Suprapubic skin (tissue), 4 donors: ENCODE measurements at regions not wholly inside any gene's neighbourhood (a gene's known extent, or its start where the extent isn't known, plus 50 kb on each side); places are given as distances from the start of the nearest gene placed in this dataset.

ENCODE experiments used
- EP300 ChIP-seq: sonication (generic); formaldehyde crosslinking; IDR thresholded peaks from one replicate; pipeline ENCODE4 v1.6.1; 2017; ENCODE audit warnings: antibody characterized with exemption
- POLR2A ChIP-seq, 2 donors: fragments of 450-650 bp; IDR thresholded peaks; one replicate each; pipeline ENCODE4 v1.6.1; 2017; ENCODE audit warnings: antibody characterized with exemption in 2 of 2, mild to moderate bottlenecking in 2 of 2, moderate library complexity in 2 of 2
- POLR2AphosphoS5 ChIP-seq, 3 donors: sonication (generic); formaldehyde crosslinking; IDR thresholded peaks; one replicate each; pipeline ENCODE4 v1.6.1; 2017; ENCODE audit warnings: antibody characterized with exemption in 3 of 3
- TF ChIP-seq, protein P1 (sequence below), 2 donors: fragments of 200-600 bp in 1 of 2; fragments of 450-650 bp in 1 of 2; sonication (generic) in 1 of 2; IDR thresholded peaks; one replicate each; pipeline ENCODE4 v1.5.1; 2016 to 2019; ENCODE audit warnings: antibody characterized with exemption in 2 of 2, mild to moderate bottlenecking in 1 of 2, moderate library complexity in 1 of 2

DNA sequence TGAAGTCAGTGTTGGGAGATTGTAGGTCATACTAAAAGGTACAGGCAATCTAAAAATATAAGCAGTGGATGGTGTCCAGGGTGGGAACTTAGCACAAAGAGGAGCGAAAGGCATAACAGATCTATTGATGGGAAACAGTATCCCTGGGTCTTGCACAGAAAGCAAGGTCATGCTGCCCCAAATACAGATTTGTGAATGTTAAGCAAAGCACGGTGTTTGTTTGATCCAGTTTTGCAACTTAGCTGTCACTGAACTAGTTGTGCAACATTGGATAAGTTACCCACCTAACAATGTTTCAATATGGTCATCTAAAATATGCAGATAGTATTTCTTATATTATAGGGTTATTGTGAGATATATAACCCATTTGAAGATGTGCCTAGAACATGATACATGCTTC lies 162.9 kb downstream of the BLID start:
- TF ChIP-seq POLR2A (IDR thresholded peaks at IDR 0.05) (no peak), POLR2AphosphoS5 (IDR thresholded peaks at IDR 0.05) (no peak), EP300 (no peak)
- TF ChIP-seq, protein P1, sequence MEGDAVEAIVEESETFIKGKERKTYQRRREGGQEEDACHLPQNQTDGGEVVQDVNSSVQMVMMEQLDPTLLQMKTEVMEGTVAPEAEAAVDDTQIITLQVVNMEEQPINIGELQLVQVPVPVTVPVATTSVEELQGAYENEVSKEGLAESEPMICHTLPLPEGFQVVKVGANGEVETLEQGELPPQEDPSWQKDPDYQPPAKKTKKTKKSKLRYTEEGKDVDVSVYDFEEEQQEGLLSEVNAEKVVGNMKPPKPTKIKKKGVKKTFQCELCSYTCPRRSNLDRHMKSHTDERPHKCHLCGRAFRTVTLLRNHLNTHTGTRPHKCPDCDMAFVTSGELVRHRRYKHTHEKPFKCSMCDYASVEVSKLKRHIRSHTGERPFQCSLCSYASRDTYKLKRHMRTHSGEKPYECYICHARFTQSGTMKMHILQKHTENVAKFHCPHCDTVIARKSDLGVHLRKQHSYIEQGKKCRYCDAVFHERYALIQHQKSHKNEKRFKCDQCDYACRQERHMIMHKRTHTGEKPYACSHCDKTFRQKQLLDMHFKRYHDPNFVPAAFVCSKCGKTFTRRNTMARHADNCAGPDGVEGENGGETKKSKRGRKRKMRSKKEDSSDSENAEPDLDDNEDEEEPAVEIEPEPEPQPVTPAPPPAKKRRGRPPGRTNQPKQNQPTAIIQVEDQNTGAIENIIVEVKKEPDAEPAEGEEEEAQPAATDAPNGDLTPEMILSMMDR (IDR thresholded peaks at IDR 0.05): no peak
